Ishikawa (cell line): ENCODE measurements at regions not wholly inside any gene's neighbourhood (a gene's known extent, or its start where the extent isn't known, plus 50 kb on each side); places are given as distances from the start of the nearest gene placed in this dataset.

Experiments used
- CEBPB ChIP-seq: IDR thresholded peaks from 2 replicates; pipeline ENCODE4 v1.6.1; 2012
- CREB1 ChIP-seq: IDR thresholded peaks from 2 replicates; pipeline ENCODE4 v1.6.1; 2012; ENCODE audit warnings: low read depth
- EGR1 ChIP-seq: IDR thresholded peaks from 2 replicates; pipeline ENCODE4 v1.6.1; 2012
- EP300 ChIP-seq: IDR thresholded peaks from 2 replicates; pipeline ENCODE4 v1.6.1; 2012; ENCODE audit warnings: borderline replicate concordance
- FOXM1 ChIP-seq: IDR thresholded peaks from 2 replicates; pipeline ENCODE4 v1.6.1; 2012; ENCODE audit warnings: low read depth, borderline replicate concordance
- MAX ChIP-seq: IDR thresholded peaks from 2 replicates; pipeline ENCODE4 v1.6.1; 2012
- NFIC ChIP-seq: IDR thresholded peaks from 2 replicates; pipeline ENCODE4 v1.6.1; 2012
- RAD21 ChIP-seq: IDR thresholded peaks from 2 replicates; pipeline ENCODE4 v1.6.1; 2012; ENCODE audit warnings: low read depth
- TAF1 ChIP-seq: IDR thresholded peaks from 2 replicates; pipeline ENCODE4 v1.6.1; 2012; ENCODE audit warnings: low read depth, mild to moderate bottlenecking
- TCF12 ChIP-seq: IDR thresholded peaks from 2 replicates; pipeline ENCODE4 v1.6.1; 2012; ENCODE audit warnings: low read depth
- TEAD4 ChIP-seq: IDR thresholded peaks from 2 replicates; pipeline ENCODE4 v1.6.1; 2012
- YY1 ChIP-seq: IDR thresholded peaks from 2 replicates; pipeline ENCODE4 v1.6.1; 2012; ENCODE audit warnings: low read depth
- ZBTB7A ChIP-seq: IDR thresholded peaks from 2 replicates; pipeline ENCODE4 v1.6.1; 2012; ENCODE audit warnings: low read depth
- TF ChIP-seq, protein P1 (sequence below): IDR thresholded peaks from 2 replicates; pipeline ENCODE4 v1.6.1; 2012
- TF ChIP-seq, protein P2 (sequence below): IDR thresholded peaks from 2 replicates; pipeline ENCODE4 v1.6.1; 2012; ENCODE audit warnings: low read depth, mild to moderate bottlenecking

DNA sequence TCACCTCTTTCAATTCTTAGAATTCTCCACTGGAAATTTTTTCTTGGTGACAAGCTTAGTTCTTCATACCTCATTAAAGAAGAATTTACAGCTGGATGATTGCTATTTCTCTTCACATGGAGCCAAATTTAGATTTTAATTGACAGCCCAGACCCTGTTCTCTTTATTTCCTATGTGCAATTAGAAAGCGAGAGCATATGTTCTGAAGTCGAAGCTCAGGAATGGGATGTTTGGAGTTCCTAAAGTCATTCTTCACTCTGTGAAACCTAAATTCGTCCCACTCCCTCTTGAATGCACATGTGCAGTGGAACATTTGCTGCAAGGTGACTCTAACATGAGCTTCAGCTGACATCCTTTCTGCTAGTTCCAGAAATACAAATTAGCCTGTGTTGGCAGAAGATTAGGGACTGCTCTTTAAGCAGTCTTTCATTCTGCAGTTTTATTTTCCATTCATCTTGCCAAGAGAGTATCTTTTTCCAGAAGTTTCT is 129.3 kb upstream of the KCNJ16 start:
- TF ChIP-seq, protein P1, sequence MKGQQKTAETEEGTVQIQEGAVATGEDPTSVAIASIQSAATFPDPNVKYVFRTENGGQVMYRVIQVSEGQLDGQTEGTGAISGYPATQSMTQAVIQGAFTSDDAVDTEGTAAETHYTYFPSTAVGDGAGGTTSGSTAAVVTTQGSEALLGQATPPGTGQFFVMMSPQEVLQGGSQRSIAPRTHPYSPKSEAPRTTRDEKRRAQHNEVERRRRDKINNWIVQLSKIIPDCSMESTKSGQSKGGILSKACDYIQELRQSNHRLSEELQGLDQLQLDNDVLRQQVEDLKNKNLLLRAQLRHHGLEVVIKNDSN = no peak
- TF ChIP-seq EP300 = no peak
- TF ChIP-seq RAD21 = no peak
- TF ChIP-seq CREB1 = no peak
- TF ChIP-seq FOXM1 = no peak
- no peak for TF ChIP-seq MAX
- no peak for TF ChIP-seq ZBTB7A
- no peak for TF ChIP-seq TAF1
- no peak for TF ChIP-seq TCF12
- TF ChIP-seq NFIC = no peak
- TF ChIP-seq EGR1 = no peak
- no peak for TF ChIP-seq TEAD4
- no peak for TF ChIP-seq YY1
- TF ChIP-seq CEBPB = no peak
- TF ChIP-seq, protein P2, sequence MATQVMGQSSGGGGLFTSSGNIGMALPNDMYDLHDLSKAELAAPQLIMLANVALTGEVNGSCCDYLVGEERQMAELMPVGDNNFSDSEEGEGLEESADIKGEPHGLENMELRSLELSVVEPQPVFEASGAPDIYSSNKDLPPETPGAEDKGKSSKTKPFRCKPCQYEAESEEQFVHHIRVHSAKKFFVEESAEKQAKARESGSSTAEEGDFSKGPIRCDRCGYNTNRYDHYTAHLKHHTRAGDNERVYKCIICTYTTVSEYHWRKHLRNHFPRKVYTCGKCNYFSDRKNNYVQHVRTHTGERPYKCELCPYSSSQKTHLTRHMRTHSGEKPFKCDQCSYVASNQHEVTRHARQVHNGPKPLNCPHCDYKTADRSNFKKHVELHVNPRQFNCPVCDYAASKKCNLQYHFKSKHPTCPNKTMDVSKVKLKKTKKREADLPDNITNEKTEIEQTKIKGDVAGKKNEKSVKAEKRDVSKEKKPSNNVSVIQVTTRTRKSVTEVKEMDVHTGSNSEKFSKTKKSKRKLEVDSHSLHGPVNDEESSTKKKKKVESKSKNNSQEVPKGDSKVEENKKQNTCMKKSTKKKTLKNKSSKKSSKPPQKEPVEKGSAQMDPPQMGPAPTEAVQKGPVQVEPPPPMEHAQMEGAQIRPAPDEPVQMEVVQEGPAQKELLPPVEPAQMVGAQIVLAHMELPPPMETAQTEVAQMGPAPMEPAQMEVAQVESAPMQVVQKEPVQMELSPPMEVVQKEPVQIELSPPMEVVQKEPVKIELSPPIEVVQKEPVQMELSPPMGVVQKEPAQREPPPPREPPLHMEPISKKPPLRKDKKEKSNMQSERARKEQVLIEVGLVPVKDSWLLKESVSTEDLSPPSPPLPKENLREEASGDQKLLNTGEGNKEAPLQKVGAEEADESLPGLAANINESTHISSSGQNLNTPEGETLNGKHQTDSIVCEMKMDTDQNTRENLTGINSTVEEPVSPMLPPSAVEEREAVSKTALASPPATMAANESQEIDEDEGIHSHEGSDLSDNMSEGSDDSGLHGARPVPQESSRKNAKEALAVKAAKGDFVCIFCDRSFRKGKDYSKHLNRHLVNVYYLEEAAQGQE = no peak

- no peak for TF ChIP-seq FOXM1
- no peak for TF ChIP-seq NFIC
- TF ChIP-seq YY1 = no peak
- TF ChIP-seq CEBPB = no peak
- TF ChIP-seq TCF12 = no peak
- no peak for TF ChIP-seq EP300
- TF ChIP-seq, protein P1 = no peak
- TF ChIP-seq TEAD4 = no peak
- TF ChIP-seq CREB1 = no peak
- no peak for TF ChIP-seq RAD21
- no peak for TF ChIP-seq TAF1
- TF ChIP-seq, protein P2 = no peak
Observed at GRCh38 chr17:69947027-69947759, 127.8 kb upstream of the KCNJ16 start.

GRCh38 chr17:69948406-69948805 is 126.6 kb upstream of the KCNJ16 start:
- TF ChIP-seq CREB1 (no peak), EGR1 (no peak), YY1 (no peak), MAX (no peak), EP300 (no peak), CEBPB (no peak), RAD21 (no peak), TAF1 (no peak), FOXM1 (no peak), TEAD4 (no peak), ZBTB7A (no peak), NFIC (no peak)
- TF ChIP-seq, protein P1 = no peak
- TF ChIP-seq, protein P2 = no peak

- no peak for TF ChIP-seq YY1
- no peak for TF ChIP-seq CREB1
Observed at GRCh38 chr17:69949496-69949895, 125.5 kb upstream of the KCNJ16 start.
